Fibroblast of the aortic adventitia (primary cell): ENCODE measurements at regions not wholly inside any gene's neighbourhood (a gene's known extent, or its start where the extent isn't known, plus 50 kb on each side); places are given as distances from the start of the nearest gene placed in this dataset.

Experiments
- DNase-seq: peaks from one replicate; pipeline ENCODE4 v3.0.0-alpha.2; 2010; ENCODE audit warnings: low read depth
- H3K4me3 ChIP-seq: 2 replicates; pipeline ENCODE4 v1.5.1; 2011; ENCODE audit warnings: low read depth, mild to moderate bottlenecking, control low read depth, low read length, moderate library complexity
- CTCF ChIP-seq: IDR thresholded peaks from 2 replicates; pipeline ENCODE4 v1.5.1; 2011; ENCODE audit warnings: mild to moderate bottlenecking, low read length, control low read depth, inconsistent platforms; ENCODE audit not compliant: insufficient read depth

DNA sequence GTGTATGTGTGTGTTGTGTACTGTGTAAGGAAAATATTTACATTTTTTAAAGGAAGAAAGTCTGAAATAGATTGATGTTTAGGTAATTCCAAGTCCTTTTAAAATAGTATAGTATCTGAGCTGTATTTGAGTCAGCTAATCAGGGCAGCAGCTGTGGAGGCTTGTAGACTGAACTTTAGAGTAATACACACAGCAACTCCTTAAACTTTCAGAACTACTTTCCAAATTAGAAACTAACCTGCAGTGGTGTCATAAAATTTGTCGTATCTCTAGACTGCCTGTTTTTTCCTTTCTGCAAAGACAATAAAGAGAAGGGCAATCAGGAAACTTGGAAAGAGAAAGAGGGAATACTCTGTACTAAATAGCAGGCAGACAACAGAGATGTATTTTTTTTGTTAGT, 391.0 kb upstream of the AZI2 start:
- DNase-seq: no peak
- H3K4me3 ChIP-seq: no peak overlapping the region
- TF ChIP-seq CTCF: no peak

DNA sequence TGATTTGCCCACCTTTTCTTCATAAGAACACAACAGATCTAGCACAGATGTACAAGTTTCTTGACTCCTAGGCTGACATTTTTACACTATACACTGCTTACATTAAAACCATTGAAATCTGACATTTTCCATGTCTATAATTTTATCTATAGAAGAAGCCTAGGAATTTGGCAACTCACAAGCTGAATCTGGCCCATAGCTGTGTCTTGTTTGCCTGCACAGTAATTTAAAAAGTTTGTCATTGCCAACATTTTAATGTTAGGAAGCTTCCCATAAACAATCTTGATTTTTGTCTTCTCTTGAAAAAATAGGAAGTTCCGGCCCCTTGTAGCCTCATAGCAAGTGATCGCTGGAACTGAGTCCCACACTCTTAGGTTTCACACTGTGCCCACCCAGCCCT, 394.6 kb upstream of the AZI2 start:
- no peak for DNase-seq
- no peak overlapping the region for H3K4me3 ChIP-seq
- TF ChIP-seq CTCF: no peak

DNA sequence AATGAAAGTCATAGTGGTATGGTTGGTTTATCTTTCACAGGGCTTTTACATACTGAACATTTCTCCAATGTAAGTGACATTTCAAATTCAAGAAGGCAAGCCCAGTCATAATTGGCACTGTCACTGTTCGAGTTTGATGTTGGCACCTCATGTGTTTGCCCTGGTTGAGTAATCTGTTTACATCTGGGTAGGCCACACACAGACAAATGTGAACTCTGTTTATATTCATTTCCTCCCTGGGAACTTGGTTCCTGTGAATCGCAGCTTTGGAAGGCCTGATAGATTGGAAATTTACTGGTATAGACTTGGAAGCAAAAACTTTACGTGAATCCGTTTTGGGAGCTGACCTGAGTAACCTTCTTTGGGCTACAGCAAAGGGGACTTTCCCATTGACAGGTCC, 395.2 kb upstream of the AZI2 start:
- no peak for DNase-seq
- no peak for TF ChIP-seq CTCF
- no peak overlapping the region for H3K4me3 ChIP-seq

DNA sequence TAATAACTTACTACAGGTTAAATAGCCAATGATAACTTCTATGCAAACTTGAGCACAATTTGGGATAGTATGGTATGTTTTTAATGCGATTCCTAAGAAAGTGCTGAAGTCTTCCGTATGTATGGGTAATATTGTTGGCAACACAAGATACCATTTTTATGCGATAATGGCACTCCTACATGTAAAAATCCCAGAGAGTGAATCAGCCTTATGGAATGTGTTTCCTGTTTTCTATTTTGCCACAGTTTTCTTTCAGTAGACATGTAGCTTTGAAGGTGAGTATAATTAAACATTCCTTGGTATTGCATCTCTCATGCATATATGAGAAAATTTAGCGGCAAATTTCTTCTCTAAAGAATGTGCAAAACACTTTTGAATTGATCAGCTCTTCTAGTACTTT, 396.8 kb upstream of the AZI2 start:
- no peak overlapping the region for H3K4me3 ChIP-seq
- DNase-seq: peak; percentile 0
- no peak for TF ChIP-seq CTCF

DNA sequence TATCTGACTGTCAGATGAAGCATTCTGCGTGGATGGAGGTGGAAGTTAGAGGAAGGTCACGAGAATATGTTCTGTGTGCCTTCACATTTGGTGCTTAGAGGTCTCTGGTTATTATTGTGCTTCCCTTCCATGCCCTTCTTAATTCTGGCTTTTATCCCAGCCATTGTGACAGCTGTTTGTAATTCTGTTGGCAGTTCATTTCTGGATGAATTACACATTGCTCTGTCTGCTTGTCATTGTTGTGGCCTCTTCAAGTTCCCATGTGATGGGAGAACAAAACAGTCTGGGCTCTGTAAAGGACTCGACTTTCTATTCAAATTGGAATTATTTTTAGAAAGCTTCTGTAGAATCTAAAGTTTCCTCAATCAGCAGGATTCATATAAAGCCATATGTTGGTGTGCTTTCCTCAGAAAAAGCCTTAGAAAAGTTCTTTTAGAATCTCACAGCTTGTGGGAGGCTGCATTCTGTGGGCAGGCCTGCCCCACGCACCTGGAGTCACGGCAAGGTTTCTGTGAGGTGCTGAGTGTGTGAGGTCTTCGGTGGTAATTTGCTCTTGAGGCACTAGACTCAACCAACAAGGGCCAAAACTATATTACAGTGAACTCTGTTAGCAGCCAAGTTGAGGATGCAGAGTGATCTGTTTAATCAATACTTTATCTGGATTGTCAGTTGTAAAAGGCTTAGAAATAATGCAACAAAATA, 397.4 kb upstream of the AZI2 start:
- DNase-seq: peak; percentile 0
- TF ChIP-seq CTCF: no peak
- no peak overlapping the region for H3K4me3 ChIP-seq

DNA sequence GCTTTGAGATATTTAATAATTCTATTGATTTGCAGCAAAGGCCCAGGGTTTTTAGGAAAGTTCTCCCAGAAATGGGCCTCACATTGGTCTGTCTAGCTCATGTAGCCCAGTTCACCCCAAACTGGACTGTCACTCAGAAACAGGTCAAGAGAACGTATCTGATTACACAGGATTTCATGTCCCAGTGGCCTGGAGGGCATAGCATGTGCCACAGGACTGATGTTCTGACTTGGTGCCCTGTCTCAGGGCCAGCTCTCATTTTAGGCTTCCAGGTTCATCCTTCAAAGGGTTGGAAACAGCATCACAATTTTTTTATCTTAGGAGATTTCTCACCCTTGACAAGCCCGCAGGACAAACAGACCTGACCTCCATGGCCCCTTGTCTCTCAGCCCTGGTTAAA, 398.4 kb upstream of the AZI2 start:
- DNase-seq: no peak
- TF ChIP-seq CTCF: no peak
- no peak overlapping the region for H3K4me3 ChIP-seq

DNA sequence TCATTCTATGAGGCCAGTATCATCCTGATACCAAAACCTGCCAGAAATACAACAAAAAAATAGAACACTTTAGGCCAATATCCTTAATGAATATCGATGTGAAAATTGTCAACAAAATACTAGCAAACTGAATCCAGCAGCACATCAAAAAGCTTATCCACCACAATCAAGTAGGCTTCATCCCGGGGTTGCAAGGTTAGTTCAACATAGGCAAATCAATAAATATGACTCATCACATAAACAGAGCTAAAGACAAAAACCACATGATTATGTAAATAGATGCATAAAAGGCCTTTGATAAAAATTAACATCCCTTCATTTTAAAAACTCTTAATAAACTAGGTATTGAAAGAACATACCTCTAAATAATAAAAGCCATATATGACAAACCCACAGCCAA, 403.2 kb upstream of the AZI2 start:
- no peak for DNase-seq
- H3K4me3 ChIP-seq: no peak overlapping the region
- no peak for TF ChIP-seq CTCF
